OCI-LY7 (cell line): ENCODE measurements at regions not wholly inside any gene's neighbourhood (a gene's known extent, or its start where the extent isn't known, plus 50 kb on each side); places are given as distances from the start of the nearest gene placed in this dataset.

Experiments used
- BruUV-seq: library from RNA; stranded (reverse); fragments of 400-500 nt; replicated peaks from 2 replicates; lab custom pipeline; 2021; lab: Mats Ljungman, UMichigan
- CTCF ChIA-PET: fragments of 300-600 bp; sonication (Branson Sonifier 250); formaldehyde crosslinking; loops from one replicate; lab custom pipeline; 2022; ENCODE audit warnings: antibody characterized with exemption; ENCODE audit not compliant: unreplicated experiment; lab: Charles Lee
- POLR2A ChIA-PET: fragments of 300-600 bp; sonication (Branson Sonifier 250); formaldehyde crosslinking; loops from one replicate; lab custom pipeline; 2022; ENCODE audit warnings: antibody characterized with exemption; lab: Charles Lee
- DNase-seq: peaks from one replicate; pipeline ENCODE4 v3.0.0-alpha.2; 2015; ENCODE audit warnings: low spot score
- H2AFZ ChIP-seq: fragments of 200-600 bp; sonication (generic), shearing (Covaris generic); 2 replicates; pipeline ENCODE4 v1.6.1; 2014; ENCODE audit warnings: mild to moderate bottlenecking, antibody characterized with exemption, low read length, moderate library complexity
- H3K27ac ChIP-seq: fragments of 200-600 bp; sonication (generic); 2 replicates; pipeline ENCODE4 v1.5.1; 2014; ENCODE audit warnings: mixed run types, low read depth, mild to moderate bottlenecking, moderate library complexity, low read length, inconsistent platforms; ENCODE audit not compliant: poor library complexity, severe bottlenecking
- H3K36me3 ChIP-seq: fragments of 200-600 bp; sonication (generic); 2 replicates; pipeline ENCODE4 v1.6.1; 2014; ENCODE audit warnings: mild to moderate bottlenecking, antibody characterized with exemption, low read length, moderate library complexity, mixed read lengths; ENCODE audit not compliant: insufficient read depth
- H3K4me1 ChIP-seq: fragments of 200-600 bp; sonication (generic); 2 replicates; pipeline ENCODE4 v1.5.1; 2014; ENCODE audit warnings: mild to moderate bottlenecking, low read length; ENCODE audit not compliant: insufficient read depth, poor library complexity, severe bottlenecking
- H3K4me2 ChIP-seq: fragments of 200-600 bp; sonication (generic); 2 replicates; pipeline ENCODE4 v1.6.1; 2014; ENCODE audit warnings: mild to moderate bottlenecking, low read length
- H3K4me3 ChIP-seq: fragments of 200-600 bp; sonication (generic); 2 replicates; pipeline ENCODE4 v1.5.1; 2014; ENCODE audit warnings: mild to moderate bottlenecking, low read depth, low read length; ENCODE audit not compliant: poor library complexity, severe bottlenecking
- H3K79me2 ChIP-seq: fragments of 200-600 bp; sonication (generic); 2 replicates; pipeline ENCODE4 v1.6.1; 2016; ENCODE audit warnings: low read depth, mild to moderate bottlenecking, low read length, moderate library complexity, mixed read lengths; ENCODE audit not compliant: insufficient read depth
- H3K9me2 ChIP-seq: fragments of 200-600 bp; sonication (generic); 2 replicates; pipeline ENCODE4 v1.6.1; 2016; ENCODE audit warnings: mild to moderate bottlenecking, low read length, mixed read lengths; ENCODE audit not compliant: insufficient read depth
- H3K9me3 ChIP-seq: fragments of 200-600 bp; sonication (generic); 2 replicates; pipeline ENCODE4 v1.6.1; 2014; ENCODE audit warnings: mild to moderate bottlenecking, mixed run types, low read length, mixed read lengths
- H4K20me1 ChIP-seq: fragments of 200-600 bp; sonication (generic); 2 replicates; pipeline ENCODE4 v1.6.1; 2014; ENCODE audit warnings: mild to moderate bottlenecking, antibody characterized with exemption, low read length, moderate library complexity, mixed read lengths; ENCODE audit not compliant: insufficient read depth
- EZH2phosphoT487 ChIP-seq: fragments of 200-600 bp; sonication (generic); IDR thresholded peaks from 2 replicates; pipeline ENCODE4 v1.6.1; 2018; ENCODE audit warnings: low read depth, borderline replicate concordance, mild to moderate bottlenecking, mixed run types, antibody characterized with exemption, low read length, moderate library complexity, mixed read lengths
- intact Hi-C: fragments of 100-400 bp; cut with micrococcal nuclease; formaldehyde crosslinking; loops from one replicate; pipeline ENCODE4 v1.10.0; 2022; ENCODE audit not compliant: unreplicated experiment
- TF ChIP-seq, protein P1 (sequence below): fragments of 200-600 bp; sonication (generic); conservative IDR thresholded peaks from 2 replicates; pipeline ENCODE4 v1.5.1; 2014; ENCODE audit warnings: mild to moderate bottlenecking, antibody characterized with exemption, low read length, moderate library complexity, mixed read lengths

DNA sequence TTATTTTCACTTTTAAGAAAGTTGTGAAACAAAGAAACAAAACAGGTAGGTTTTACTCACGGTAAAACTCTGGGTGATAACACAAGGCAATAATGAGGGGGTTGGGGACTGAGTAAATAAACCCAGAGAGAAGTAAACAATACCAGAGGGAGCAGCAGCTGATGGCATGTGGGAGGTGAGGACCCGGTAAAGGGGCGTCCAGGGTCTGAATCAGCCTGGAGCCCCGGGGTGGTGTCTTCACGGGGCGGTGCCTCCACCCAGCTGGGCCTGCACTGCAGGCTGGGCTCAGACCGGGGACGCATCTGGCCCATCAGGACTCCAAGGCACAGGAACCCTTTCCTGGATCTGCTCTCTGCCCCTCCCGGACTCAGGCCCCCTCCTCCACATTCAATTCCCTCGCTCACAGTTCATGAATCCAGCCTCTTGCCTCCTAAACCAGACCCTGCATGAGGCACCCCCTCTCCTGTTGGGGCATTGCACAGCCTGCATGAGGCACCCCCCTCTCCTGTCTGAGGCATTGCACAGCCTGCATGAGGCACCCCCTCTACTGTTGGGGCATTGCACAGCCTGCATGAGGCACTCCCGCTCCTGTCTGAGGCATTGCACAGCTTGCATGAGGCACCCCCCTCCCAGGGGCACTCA, 73.9 kb upstream of the MFGE8 start:
- POLR2A ChIA-PET: interaction anchor here (1.0 kb wide), 1 partner anchor 13 kb away, joined by 3 read pairs; no protein-coding TSS in a partner anchor
- BruUV-seq: no TSS peak
- Histone ChIP-seq H3K4me2 (no peak overlapping the region), H3K79me2 (no peaks in the 10 kb centered on the region), H3K27ac (no peak overlapping the region), H3K4me3 (no peak overlapping the region), H4K20me1 (no peaks in the 10 kb centered on the region), H3K4me1 (peaks cover 12% of the 10 kb centered on the region), H3K9me2 (no peaks in the 10 kb centered on the region), H3K36me3 (no peaks in the 10 kb centered on the region), H3K9me3 (no peaks in the 10 kb centered on the region), H2AFZ (no peak overlapping the region)
- CTCF ChIA-PET: no interaction called here
- intact Hi-C loops: no loop called here
- TF ChIP-seq, protein P1, sequence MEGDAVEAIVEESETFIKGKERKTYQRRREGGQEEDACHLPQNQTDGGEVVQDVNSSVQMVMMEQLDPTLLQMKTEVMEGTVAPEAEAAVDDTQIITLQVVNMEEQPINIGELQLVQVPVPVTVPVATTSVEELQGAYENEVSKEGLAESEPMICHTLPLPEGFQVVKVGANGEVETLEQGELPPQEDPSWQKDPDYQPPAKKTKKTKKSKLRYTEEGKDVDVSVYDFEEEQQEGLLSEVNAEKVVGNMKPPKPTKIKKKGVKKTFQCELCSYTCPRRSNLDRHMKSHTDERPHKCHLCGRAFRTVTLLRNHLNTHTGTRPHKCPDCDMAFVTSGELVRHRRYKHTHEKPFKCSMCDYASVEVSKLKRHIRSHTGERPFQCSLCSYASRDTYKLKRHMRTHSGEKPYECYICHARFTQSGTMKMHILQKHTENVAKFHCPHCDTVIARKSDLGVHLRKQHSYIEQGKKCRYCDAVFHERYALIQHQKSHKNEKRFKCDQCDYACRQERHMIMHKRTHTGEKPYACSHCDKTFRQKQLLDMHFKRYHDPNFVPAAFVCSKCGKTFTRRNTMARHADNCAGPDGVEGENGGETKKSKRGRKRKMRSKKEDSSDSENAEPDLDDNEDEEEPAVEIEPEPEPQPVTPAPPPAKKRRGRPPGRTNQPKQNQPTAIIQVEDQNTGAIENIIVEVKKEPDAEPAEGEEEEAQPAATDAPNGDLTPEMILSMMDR: no peak
- no peak for TF ChIP-seq EZH2phosphoT487
- DNase-seq: no peak

DNA sequence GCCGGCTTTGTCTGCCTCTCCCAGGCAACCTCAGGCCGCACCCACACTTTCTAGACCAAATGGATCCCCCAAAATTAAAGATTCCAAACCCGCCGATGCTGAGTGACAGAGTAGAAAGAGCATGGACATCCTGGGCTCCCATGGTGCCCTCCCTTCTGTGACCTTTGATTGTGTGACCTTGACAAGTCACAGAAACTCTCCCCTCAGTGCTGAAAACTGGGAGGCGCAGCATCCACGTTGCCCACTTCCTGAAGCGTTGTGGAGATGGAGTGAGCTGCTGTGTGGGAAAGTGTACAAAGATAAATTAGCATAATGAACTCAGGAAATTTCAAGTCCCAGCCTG, 74.4 kb upstream of the MFGE8 start:
- intact Hi-C loops: no loop called here
- Histone ChIP-seq H3K4me2 (no peak overlapping the region), H2AFZ (no peak overlapping the region), H3K27ac (no peak overlapping the region), H3K79me2 (no peaks in the 10 kb centered on the region), H3K4me3 (no peak overlapping the region), H3K9me3 (no peaks in the 10 kb centered on the region), H3K9me2 (no peaks in the 10 kb centered on the region), H3K36me3 (no peaks in the 10 kb centered on the region), H3K4me1 (peaks cover 7% of the 10 kb centered on the region), H4K20me1 (no peaks in the 10 kb centered on the region)
- BruUV-seq: no TSS peak
- CTCF ChIA-PET: no interaction called here
- POLR2A ChIA-PET: no interaction called here
- no peak for DNase-seq
- TF ChIP-seq EZH2phosphoT487: no peak
- TF ChIP-seq, protein P1: no peak

DNA sequence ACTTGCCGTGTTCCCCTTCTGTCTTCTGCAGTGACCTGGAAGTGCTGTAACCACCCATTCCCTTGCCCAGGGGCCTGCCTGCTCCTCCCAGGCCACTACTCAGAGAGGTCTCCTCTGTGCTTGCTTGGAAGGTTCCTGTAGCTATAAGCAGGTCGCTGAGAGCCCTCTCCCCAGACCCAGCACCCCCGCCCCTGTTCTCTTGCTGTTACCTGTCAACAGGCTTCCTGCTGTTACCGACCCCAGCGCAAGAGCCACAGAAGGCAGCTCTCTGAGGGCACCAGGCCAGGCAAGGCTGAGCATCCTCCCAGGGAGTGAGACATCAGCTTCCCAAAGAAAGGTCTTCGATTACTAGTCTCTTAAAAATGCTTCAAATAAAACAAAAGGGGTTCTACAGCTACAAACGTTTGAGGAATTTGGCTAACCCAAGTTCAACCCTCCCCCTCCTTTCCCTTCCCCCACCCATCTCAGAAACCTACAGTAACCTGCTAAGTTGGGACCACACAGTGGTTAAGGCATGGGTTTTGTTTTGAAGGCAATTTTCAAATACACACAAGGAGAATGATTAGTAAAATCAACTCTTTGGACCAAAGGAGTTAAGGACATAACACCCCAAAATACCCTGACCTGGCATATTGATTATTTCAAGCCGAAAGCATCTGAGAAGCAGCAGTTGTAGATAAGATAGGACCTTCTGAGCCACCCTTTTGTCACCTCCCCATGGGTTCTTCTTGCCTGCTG, 74.9 kb upstream of the MFGE8 start:
- Histone ChIP-seq H3K9me3 (no peaks in the 10 kb centered on the region), H3K9me2 (no peaks in the 10 kb centered on the region), H3K4me3 (no peak overlapping the region), H3K4me2 (no peak overlapping the region), H3K36me3 (no peaks in the 10 kb centered on the region), H3K27ac (no peak overlapping the region), H3K79me2 (no peaks in the 10 kb centered on the region), H3K4me1 (peaks cover 2% of the 10 kb centered on the region), H4K20me1 (no peaks in the 10 kb centered on the region), H2AFZ (no peak overlapping the region)
- POLR2A ChIA-PET: interaction anchor here (1.4 kb wide), 1 partner anchor 11 kb away, joined by 4 read pairs; no protein-coding TSS in a partner anchor
- no peak for TF ChIP-seq EZH2phosphoT487
- BruUV-seq: no TSS peak
- no peak for DNase-seq
- CTCF ChIA-PET: no interaction called here
- intact Hi-C loops: no loop called here
